ENCODE measurements at regions not wholly inside any gene's neighbourhood (a gene's known extent, or its start where the extent isn't known, plus 50 kb on each side); places are given as distances from the start of the nearest gene placed in this dataset.

DNA sequence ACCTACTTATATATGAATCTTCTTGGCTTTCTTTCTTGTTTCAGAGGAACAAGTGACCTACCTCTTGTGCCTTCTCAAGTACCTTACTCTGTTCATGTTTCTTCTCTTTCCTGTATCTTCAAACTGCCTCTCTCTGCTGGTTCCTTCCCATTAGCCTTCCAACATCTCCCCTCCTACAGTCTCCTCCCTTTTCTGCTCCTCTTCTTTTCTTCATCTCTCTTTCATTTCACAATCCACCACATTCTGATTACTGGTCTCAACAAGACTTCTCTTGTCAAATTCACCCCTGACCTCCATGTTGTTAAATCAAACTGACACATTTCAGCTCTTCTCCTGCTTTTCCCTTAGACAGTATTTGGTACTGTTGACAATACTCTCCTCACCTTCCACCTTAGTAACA, 95.6 kb downstream of the BRMS1L start:
- TF ChIP-seq, protein P1, sequence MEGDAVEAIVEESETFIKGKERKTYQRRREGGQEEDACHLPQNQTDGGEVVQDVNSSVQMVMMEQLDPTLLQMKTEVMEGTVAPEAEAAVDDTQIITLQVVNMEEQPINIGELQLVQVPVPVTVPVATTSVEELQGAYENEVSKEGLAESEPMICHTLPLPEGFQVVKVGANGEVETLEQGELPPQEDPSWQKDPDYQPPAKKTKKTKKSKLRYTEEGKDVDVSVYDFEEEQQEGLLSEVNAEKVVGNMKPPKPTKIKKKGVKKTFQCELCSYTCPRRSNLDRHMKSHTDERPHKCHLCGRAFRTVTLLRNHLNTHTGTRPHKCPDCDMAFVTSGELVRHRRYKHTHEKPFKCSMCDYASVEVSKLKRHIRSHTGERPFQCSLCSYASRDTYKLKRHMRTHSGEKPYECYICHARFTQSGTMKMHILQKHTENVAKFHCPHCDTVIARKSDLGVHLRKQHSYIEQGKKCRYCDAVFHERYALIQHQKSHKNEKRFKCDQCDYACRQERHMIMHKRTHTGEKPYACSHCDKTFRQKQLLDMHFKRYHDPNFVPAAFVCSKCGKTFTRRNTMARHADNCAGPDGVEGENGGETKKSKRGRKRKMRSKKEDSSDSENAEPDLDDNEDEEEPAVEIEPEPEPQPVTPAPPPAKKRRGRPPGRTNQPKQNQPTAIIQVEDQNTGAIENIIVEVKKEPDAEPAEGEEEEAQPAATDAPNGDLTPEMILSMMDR (IDR thresholded peaks at IDR 0.05; ENCODE audit: insufficient read depth, low read depth, low read length) = no peak
- TF ChIP-seq EZH2 (IDR thresholded peaks at IDR 0.05; ENCODE audit: insufficient read depth, low read length) = no peak

Data from astrocyte (in vitro differentiated cells and primary cell).